IPS-18c (cell line): ENCODE measurements at regions not wholly inside any gene's neighbourhood (a gene's known extent, or its start where the extent isn't known, plus 50 kb on each side); places are given as distances from the start of the nearest gene placed in this dataset.

Source experiments
- H3K4me3 ChIP-seq: 2 replicates; pipeline ENCODE4 v1.7.0; 2013; ENCODE audit warnings: low read depth, mild to moderate bottlenecking, low read length, moderate library complexity; ENCODE audit not compliant: insufficient read depth
- H3K9me3 ChIP-seq: one replicate; pipeline ENCODE4 v1.6.1; 2013; ENCODE audit warnings: mild to moderate bottlenecking, low read length, moderate library complexity; ENCODE audit not compliant: control insufficient read depth, insufficient read depth

DNA sequence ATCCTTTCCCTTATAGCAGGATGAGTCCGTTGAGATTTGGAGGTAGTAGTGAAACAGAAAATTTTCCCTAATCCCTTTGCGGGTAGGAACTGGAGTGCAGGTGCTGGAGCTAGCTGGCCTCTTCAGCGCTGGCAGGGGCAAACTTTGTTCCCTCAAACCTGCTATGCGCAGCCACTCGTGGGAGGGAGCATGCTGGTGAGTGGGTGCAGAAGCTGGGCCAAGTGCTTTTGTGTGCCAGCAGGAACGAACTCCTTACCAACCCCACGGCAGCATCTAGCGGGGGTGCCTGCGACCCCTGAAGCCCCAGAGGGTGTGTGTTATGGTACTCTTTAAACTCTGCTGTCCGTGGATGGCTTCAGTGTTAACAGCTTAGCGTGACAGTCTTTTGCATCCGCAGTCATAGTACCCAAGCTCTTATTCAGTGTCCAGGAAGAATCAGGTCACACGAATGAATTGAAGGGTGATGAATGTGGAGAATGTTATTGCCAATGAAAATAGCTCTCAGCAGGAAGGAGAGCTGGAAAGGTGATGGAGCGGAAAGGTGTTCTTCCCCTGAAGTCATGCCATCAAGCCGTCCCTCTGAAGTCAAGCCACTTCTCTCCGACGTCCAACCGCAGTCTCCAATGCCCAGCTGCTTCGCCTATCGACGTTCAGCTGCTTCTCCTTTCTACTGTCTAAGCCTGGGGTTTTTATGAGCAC, 1445.1 kb upstream of the CDH9 start:
- Histone ChIP-seq H3K9me3 (no peaks in the 10 kb centered on the region), H3K4me3 (no peak overlapping the region)

DNA sequence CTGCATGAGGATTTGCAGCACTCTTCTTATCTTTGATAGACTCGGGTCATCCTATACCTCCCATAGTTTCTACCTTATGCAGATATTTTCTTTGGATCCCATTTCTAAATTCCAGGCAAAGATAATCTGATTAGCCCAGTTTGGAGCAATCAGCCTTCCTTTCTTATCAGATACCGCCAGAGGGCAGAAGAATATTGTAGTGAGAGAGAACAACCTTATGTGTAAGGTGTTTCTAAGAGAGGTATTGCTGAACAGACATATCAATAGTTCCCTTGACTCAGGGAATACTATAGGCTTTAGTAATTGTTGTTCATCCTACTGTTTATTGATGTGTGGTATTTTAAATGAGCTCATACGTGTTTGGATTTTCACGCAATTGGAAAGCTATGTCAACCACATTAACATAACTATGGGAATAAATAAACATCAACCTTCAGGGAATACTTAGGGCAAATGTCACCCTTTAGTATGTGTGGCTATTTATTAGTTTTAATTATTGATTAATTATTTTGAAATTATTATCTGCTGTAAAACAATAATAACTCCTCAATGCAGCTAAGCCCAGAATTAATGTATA, 1435.2 kb upstream of the CDH9 start:
- no peaks in the 10 kb centered on the region for H3K9me3 ChIP-seq
- H3K4me3 ChIP-seq: no peak overlapping the region

DNA sequence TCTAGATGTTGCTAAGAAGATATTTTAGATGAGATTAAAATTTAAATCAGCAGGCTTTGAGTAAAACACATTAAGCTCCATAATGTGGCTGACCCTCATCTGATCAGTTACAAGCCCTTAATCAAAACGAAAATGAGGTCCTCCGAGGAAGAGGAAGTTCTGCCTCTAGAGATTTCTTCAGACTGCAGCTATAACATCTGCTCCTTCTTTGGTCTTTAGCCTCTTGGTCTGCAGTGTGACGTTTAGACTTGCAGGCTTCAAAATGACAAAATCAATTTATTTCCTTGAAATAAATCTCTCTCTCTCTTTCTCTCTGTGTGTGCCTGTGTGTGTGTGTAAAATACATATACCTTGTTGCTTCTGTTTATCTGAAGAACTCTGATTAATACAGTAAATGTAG, 1429.8 kb upstream of the CDH9 start:
- Histone ChIP-seq H3K9me3 (no peaks in the 10 kb centered on the region), H3K4me3 (no peak overlapping the region)

DNA sequence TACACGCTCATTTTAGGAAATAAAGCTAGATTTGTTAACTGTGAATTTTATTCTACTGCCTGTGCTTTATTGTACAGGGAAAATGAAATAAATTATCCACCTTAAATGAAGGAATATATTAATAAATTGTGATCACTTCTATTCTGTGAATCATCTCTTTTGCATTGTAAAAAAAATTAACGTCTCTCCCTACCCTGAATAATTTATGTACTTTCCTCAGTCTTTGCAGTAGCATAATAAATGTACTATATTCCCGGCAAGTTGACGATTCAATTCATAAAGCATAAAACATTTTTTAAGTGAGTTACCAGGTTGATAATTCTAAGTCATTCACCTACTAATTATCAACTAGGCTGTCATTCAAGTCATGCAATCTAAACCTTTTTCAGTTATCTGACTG, 1425.3 kb upstream of the CDH9 start:
- Histone ChIP-seq H3K9me3 (no peaks in the 10 kb centered on the region), H3K4me3 (no peak overlapping the region)

DNA sequence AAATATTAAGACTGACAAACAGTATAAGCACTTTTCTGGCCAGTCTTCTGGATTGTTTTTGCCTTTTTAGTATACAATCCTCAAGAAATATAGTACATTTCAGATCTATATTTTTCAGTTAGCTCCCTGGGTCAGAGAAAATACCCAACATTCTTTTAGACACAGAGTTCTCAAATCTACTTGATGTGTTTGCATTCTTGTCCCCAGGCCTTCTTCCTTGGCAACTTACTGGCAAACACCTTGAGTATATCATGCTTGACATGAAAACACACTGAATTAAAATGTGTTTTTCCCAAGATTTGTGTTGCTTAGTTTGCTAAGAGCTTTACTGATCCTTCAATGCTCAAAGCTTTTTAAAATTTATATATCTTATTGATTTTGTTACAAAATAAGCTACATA, 1413.1 kb upstream of the CDH9 start:
- Histone ChIP-seq H3K9me3 (no peaks in the 10 kb centered on the region), H3K4me3 (no peak overlapping the region)

GRCh38 chr5:28450997-28451396, 1412.6 kb upstream of the CDH9 start:
- Histone ChIP-seq H3K4me3 (no peak overlapping the region), H3K9me3 (peaks cover 2% of the 10 kb centered on the region)

DNA sequence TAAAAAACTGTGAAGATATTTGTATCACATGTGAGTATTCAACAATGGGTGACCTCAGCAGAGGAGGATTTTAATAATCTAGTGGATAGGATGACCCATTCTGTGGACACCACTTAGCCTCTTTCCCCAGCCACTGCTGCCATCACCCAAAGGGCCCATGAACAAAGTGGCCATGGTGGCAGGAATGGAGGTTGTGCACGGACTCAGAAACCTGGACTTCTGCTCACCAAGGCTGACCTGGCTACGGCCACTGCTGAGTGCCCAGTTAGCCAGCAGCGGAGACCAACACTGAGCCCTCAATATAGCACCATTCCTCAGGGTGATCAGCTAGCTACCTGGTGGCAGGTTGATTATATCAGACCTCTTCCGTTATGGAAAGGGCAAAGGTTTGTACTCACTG, 1410.4 kb upstream of the CDH9 start:
- Histone ChIP-seq H3K9me3 (peaks cover 3% of the 10 kb centered on the region), H3K4me3 (no peak overlapping the region)

- no peak overlapping the region for H3K4me3 ChIP-seq
- no peaks in the 10 kb centered on the region for H3K9me3 ChIP-seq
Measured at GRCh38 chr5:28430565-28431178, 1392.3 kb upstream of the CDH9 start.

- H3K4me3 ChIP-seq: no peak overlapping the region
- H3K9me3 ChIP-seq: no peaks in the 10 kb centered on the region
Measured at GRCh38 chr5:28421141-28421540, 1382.8 kb upstream of the CDH9 start.

DNA sequence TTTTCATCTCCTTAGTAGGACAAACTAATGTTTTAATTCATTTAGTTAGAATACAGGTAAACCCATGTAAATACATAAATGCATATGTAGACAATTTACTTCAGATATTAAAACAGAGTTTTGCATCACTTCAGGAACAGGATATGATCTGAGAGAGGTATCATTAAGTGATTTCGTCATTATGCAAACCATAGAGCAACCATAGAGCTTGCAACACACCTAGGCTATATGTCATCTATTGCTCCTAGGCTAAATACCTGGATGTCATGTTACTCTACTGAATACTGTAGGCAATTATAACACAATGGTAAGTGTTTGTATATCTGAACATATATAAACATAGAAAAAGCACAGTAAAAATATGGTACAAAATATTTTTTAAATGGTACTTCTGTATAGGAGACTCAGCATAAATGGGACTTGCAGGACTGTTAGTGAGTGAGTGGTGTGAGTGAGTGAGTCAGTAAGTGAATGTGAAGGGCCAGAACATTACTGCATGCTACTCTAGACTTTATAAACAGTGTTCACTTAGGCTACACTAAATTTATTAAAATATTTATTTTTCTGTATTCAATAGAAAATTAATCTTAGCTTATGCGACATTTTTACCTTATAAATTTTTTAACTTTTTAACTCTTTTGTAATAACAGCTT, 1377.5 kb upstream of the CDH9 start:
- H3K9me3 ChIP-seq: no peaks in the 10 kb centered on the region
- no peak overlapping the region for H3K4me3 ChIP-seq

- Histone ChIP-seq H3K4me3 (no peak overlapping the region), H3K9me3 (no peaks in the 10 kb centered on the region)
Measured at GRCh38 chr5:28414619-28415018, 1376.2 kb upstream of the CDH9 start.

DNA sequence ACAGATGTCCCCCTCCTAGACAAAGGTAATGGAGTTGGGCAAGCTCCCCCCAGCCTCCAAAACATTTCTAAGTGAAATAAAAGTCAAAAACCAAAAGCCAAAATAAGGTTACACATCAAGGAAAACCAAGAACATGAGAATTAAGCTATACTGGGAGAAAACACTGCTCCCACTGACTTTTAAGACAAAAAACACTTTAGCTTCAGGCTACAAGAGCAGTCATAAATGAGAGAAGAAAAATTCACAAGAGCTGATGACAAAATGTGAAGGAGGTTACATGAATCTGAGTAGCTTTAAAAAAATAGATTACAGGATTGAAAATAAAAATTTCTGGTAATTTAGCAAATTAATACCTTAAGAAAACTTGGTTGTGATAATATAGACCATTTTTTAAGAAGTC, 1370.3 kb upstream of the CDH9 start:
- no peak overlapping the region for H3K4me3 ChIP-seq
- no peaks in the 10 kb centered on the region for H3K9me3 ChIP-seq

DNA sequence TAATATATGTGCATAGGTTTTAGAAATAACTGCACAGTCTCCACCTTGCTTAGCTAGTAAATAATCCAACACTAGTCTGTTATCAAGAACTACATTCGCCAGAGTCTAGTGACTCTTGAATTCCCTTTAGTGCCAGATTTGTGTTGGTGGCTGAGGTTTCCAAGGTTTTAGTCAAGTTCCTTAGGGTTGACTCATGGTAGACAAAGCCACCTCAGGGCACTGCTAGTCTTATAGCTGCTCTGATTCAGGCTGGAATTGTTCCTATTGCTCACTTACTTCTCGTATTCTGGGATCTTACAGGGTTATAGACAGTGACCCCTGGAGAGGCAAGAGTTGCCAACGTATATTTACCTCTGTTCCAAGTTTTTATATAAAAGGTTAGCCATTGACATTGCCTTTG, 1369.8 kb upstream of the CDH9 start:
- no peak overlapping the region for H3K4me3 ChIP-seq
- H3K9me3 ChIP-seq: no peaks in the 10 kb centered on the region

- H3K9me3 ChIP-seq: no peaks in the 10 kb centered on the region
- H3K4me3 ChIP-seq: no peak overlapping the region
Measured at GRCh38 chr5:28404363-28405071, 1366.1 kb upstream of the CDH9 start.

DNA sequence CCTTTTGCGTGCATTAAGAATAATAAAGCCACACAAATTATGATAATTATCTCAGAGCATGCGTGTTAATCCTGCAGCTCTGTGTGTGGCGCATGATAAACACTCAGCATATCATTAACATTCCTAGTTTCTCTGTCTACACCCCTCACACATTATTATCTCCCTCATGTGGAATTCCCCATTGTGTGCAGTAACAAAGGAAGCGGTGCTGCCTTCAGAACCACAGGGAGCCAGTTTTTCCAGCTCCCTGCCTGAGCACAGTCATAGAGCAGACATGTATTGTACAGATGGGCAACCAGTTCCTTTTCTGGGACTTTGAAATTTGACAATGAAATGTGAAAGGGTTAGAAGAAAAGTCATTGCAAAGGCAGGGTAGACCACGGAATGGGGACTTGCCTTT, 1365.5 kb upstream of the CDH9 start:
- Histone ChIP-seq H3K4me3 (no peak overlapping the region), H3K9me3 (no peaks in the 10 kb centered on the region)

DNA sequence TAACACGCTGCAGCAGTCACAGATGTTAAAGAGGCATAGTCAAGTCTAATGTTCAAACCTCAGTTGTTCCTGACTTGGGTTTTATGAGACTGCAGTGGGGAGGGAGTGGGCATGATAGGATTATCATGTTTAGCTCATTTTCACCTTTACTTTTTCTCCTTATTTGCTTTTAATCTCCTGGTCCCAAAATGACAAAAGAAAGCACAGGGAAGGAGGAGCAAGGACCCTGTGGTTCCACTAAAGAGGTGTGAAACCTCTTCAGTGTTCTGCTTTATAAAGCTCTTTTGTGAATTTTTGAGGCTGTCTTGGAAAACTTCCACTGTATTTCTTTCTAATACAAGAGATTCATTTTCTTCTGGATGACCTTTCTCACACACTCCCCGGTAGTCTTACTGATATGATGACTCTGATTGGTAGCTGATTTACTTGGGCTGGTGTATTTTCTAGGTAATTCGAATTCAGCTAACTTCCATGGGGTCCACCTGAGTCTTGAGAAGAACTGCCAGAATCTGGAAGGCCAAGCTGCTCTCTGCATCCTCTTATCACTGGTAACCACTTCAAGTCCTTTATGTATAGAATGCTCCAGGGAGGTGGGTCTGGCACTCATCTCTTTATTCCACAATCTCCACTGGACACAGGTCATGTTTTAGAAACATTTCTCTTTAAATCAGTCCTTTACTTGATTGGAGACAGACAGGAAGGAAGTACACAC, 1364.4 kb upstream of the CDH9 start:
- Histone ChIP-seq H3K9me3 (no peaks in the 10 kb centered on the region), H3K4me3 (no peak overlapping the region)

DNA sequence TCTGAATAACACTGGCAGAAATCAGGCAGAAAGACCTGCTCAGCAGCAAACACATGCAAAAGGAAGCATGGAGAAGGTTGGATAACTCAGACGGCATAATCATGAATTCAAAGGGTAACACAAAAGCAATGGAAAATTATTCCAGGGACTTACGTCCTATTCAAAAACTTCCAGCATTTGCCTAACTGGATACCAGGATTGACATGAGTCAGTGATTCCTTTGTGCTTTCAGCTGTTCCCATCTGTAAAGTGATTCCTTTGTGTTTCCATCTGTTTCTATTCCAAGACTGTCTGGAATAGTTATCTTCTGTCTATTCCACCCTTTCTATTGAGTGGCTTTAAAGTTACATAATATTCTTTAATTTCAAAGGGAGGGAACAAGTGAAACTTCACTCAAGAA, 1361.7 kb upstream of the CDH9 start:
- H3K9me3 ChIP-seq: no peaks in the 10 kb centered on the region
- no peak overlapping the region for H3K4me3 ChIP-seq
